ENCODE measurements at regions not wholly inside any gene's neighbourhood (a gene's known extent, or its start where the extent isn't known, plus 50 kb on each side); places are given as distances from the start of the nearest gene placed in this dataset.
"Not testable (repeated sequence)": the region's sequence is repeated elsewhere in the genome, so short reads cannot be mapped to it uniquely, and the experiment has no call there.

- DNase-seq, result no peak
Observed at GRCh38 chr6:19699932-19700331, 137.2 kb upstream of the ID4 start.

DNA sequence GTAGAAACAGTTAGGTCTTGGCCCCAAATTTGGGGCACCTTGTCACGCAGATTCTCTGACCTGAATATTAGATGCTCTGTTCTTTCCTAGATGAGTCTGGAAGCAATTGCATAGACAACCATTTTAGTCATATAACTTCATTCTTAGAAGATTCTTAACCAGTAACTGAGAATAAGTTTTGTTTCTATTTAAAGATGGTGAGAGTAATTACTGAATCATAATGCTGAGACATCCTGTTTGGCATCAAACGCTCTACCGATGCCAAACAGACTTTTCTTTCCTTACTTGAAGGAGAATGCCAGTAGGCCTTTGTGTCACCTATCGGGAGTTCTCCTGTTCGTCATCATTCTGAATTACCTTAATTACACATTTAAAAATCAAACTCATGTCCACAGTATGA is 131.6 kb upstream of the ID4 start:
- no peak for DNase-seq

DNA sequence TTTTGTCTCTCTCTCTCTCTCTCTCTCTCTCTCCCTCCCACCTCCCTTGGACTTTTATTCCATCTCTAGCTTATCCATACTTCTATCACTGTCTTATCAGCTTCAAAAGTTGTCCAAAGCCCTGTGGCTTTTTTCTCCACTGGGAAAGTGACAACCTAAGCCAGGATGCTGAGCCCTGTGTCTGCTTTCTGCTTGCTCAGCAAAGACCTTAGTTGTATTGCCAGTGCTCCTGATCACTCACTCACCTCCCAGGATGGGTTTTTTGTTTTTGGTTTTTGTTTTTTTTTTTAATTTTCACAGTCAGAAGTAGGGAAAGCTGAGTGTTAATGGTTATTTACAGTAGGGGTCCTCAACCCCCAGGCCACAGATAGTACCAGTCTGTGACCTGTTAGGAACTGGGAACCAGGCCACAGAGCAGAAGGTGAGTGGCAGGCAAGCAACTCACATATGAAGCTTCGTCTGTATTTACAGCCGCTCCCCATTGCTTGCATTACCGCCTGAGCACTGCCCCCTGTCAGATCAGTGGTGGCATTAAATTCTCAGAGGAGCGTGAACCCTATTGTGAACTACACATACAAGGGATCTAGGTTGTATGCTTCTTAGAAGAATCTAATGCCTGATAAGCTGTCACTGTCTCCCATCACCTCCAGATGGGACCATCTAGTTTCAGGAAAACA is 125.0 kb upstream of the ID4 start:
- no peak for DNase-seq

DNA sequence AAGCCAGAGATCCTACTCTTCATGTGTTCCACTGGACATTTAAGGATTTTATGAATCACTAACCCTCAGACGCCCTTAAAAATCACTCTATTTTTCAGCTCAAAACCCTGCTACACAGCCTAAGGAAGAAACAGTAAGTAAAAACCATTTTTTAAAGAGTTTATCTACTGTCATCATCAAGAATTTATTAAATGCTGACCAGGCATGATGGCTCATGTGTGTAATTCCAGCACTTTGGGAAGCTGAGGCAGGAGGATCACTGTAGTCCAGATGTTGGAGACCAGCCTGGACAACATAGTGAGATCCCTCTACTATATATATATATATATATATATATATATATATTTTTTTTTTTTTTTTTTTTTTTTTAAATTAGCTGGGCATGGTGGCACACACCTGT is 124.2 kb upstream of the ID4 start:
- no peak for DNase-seq

DNA sequence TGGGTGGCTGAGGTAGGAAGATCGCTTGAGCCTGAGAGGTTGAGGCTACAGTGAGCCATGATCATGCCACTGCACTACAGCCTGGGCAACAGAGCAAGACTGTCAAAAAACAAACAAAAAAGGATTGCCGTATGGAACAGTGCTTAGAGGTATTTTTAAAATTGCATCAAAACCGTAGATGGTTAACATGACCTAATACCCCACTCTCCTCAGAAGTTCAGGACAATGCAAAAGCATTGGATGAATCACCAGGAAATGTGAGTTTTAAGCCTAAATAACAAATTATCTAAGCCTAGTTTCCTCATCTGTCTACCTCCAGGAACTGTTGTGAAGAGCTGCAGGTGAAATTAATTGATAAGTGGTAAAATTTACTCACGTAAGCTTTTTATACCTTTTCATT is 123.8 kb upstream of the ID4 start:
- no peak for DNase-seq

- no peak for DNase-seq
Observed at GRCh38 chr6:19713984-19714383, 123.2 kb upstream of the ID4 start.

DNA sequence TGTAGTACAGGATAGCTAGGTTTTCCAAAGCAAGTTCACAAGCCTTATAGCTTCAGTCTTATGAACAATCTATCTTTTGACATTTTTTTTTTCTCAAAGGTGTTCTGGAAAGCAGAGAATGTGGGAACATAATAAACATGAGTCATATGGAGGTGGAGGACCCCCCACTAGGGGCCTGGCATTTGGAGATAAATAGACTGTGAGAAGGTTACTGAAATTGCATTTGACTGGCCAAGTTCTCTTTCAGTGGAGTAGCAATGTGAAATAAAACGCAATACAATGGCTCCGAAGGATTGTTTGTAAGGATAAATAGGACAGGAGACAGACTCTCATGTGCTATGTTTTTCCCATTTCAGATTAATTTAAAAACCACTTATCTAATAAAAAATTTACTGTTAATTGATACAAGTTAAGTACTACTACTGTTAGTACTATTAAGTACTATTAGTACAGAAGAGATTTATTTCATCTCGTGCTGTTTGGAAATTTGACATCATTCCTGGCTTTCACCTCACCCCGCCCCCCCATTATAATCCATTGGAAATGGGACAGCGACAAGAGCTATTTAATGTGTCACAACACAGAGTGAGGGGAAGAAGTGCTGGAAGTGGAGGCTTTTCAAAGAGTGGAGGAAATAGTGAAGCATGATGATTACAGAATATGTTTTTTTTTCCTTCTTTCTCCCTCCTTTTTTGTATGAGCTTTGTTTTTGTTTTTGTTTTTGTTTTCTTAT is 122.6 kb upstream of the ID4 start:
- DNase-seq, result no peak

DNA sequence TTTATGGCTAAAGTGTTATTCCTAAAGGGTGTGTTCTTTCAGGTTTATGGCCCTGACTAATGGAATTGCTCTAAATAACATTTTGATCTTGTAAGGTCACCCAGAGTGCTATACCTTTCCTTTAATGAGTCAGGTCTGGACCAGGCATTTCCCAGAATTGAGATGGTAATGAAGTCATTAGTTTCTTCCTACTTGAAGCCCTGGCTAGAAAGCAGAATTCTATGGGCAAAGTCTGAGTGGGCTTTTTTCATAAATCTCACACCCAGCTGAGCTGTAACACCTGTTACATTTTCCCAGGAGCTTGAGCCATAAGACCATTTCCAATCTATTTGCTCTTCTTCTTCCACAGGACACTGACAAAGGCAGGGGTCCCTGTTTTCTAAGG is 122.0 kb upstream of the ID4 start:
- DNase-seq, result no peak

DNA sequence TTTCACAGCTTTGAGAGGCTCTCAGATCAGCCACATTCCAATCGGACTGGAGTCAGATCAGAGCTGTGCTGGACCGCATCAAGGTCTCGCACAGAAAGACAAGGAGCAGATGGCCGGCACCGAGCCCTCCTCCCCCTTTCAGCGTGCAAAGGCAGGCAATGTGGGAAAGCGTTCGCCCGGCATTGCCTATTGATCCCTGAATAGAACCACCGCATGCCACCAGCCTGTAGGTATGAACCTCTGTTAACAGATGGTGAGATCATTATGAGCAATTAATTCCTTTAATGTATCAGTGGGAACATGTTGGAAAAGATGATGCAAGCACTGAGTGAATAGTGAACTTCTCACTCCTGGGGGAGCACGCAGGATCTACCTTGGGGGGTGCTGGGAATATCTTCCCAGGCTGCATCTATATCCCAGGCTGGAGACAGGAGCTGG is 117.5 kb upstream of the ID4 start:
- no peak for DNase-seq

DNA sequence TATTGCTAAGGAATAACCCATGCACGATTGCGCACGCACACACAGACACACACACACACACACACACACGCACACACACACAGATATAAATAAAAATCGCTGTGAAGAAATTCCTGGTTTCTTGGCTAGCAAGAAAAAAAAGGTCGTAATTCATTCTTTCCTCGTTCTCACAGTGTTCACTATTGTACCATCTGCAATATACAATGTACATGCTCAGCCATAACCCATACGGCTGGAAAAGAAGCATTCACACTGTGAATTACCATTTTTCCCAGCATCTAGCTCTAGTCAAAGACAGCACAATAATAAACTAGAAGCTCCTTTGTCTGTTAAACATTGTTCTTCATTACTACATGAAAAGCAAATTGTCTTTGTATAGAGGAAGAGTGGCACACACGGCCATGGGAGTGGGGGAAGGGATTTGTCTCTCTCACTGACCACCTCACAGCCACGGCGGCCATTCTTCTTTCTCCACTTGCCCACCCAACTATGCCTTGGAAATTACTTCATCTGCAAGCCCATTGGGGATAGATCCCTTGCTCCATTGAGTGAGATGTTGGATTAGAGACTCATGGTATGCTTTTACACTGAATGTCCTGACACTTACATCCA is 115.3 kb upstream of the ID4 start:
- no peak for DNase-seq

GRCh38 chr6:19722999-19723398 is 114.2 kb upstream of the ID4 start:
- no peak for DNase-seq

DNA sequence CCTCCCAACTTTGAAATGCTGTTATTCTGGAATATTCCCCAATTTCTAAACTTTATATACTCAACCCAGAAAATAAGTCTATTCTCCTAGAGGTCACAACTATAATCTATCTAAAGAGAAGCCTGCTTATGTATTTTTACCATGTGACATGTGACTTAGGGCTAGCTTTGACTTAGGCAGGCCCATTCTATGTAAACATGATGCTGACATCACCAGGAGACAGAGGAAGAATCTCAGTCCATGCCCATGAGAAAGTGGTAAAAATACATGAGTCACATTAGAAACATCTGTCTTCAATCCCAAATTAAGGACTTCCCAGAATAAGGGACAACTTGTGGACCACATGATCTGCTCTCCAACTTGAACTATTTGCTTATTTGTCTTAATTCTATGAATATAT is 113.6 kb upstream of the ID4 start:
- DNase-seq, result no peak

GRCh38 chr6:19725436-19725835 is 111.7 kb upstream of the ID4 start:
- not testable (repeated sequence) for DNase-seq

DNA sequence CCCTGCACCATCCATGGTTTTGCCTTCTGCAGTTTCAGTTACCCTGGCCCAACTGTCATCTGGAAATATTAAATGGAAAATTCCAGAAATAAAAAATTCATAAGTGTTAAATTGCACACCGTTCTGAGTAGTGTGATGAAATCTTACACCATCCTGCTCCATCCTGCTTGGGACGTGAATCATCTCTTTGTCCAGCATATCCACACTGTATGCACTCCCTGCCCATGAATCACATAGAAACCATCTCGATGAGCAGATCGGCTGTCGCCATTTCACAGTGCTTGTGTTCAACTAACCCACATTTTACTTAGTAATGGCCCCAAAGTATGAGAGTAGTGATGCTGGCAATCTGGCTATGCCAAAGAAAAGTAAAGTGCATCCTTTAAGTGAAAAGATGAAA is 105.9 kb upstream of the ID4 start:
- DNase-seq, result no peak

- DNase-seq, result no peak
Observed at GRCh38 chr6:19734061-19734460, 103.1 kb upstream of the ID4 start.

DNA sequence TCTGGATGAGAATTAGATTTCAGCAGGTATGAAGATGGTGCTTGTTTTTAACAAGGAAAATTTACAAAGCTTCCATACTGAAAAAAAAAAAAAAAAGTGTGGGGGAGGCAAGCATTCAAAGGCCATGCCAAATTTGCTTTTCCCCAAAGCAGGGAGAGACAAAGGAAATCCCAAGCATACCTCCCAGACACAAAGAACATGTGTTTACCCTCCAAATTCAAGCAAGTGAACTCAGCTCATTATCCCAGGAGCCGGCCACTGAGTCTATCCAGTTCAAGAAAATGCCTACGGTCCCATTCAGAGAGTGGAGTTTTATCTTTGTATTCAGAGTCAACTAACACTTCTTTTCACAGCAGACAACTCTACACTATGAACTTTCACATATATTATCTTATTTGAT is 102.7 kb upstream of the ID4 start:
- DNase-seq, result no peak

DNA sequence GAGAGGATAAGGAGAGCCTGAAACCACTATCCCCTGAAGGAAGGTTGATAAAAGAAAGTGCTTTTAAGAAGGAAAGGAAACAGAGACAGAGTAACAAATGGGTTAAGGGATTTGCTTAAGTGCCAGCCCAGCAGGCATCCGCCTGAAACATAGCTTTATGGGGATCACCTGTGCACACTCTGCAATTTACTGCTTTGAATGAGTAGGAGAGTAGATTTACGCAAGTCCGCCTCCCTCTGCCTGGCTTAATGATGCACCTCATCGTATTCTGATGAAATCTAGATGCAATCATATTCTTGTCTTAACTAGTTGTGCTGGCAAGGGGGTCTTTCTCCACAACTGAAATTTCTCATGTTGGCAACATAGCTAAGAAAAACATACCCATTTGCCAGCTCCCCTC is 101.1 kb upstream of the ID4 start:
- DNase-seq, result no peak

DNA sequence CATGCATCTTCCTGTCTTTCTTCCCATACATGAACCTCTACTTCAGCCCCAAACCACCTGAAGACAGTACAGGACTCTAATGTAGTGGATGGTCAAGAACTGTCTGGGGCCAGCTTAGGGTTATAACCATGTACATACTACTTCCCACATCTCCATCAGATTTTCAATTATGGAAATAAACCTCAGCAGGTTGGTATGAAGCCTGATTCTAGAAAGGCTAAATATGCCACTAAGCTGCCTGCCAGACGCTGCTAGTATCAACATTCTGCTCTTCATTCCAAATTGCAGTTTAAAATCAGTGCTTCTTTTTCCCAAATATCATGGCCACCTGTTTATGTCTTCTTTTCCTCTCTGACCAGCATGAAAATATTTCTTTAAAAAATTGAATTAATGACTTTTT is 99.2 kb upstream of the ID4 start:
- DNase-seq, result no peak

- DNase-seq, result no peak
Observed at GRCh38 chr6:19749722-19750121, 87.4 kb upstream of the ID4 start.

GRCh38 chr6:19752746-19753145 is 84.4 kb upstream of the ID4 start:
- DNase-seq, result no peak

- DNase-seq, result no peak
Observed at GRCh38 chr6:19753826-19754225, 83.3 kb upstream of the ID4 start.

DNA sequence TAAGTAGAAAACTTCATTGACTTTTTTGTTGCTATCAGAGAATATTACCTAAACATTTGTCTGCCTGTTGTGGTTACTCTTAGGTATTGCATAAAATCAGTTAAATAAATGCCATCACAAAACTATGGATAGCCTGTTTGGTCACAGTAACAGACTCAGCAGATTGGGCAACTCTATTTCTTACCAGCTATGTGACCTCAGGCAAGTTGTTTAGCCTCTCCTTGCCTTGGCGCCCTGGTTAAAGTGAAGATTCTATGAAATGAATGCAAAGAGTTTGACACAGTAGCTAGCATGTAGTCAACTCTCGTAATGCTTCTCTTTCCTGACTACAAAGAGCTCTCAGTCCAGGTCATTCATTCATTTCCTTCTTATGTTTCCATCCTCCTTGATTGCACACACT is 82.5 kb upstream of the ID4 start:
- no peak for DNase-seq

DNA sequence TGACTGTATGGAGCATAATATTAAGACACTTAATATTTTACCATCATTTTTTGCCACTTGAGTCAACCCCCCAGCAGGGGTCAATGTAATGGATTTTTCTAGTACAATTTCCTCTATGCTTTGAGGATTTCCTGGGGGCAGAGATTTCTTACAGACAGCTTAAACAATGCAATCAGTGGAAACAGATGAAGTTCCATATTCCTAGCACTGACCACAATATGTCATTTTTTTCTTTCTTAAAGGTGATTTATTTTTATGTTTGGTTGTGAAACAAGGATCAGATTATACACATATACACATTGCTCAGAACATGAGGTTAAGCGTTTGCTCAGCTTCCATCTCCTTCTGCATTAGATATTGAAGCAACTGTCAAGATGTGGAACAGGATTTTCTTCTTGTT is 82.0 kb upstream of the ID4 start:
- DNase-seq, result no peak

- DNase-seq, result no peak
Observed at GRCh38 chr6:19757036-19757435, 80.1 kb upstream of the ID4 start.

Measured in effector CD8-positive, alpha-beta T cell (primary cell).